H1 (cell line): ENCODE measurements at regions not wholly inside any gene's neighbourhood (a gene's known extent, or its start where the extent isn't known, plus 50 kb on each side); places are given as distances from the start of the nearest gene placed in this dataset.

ENCODE experiments used
- CTCF ChIA-PET: fragments of 300-600 bp; sonication (Branson Sonifier 250); formaldehyde crosslinking; loops from one replicate; lab custom pipeline; 2021; ENCODE audit not compliant: partially characterized antibody; lab: Charles Lee
- POLR2A ChIA-PET: fragments of 300-600 bp; sonication (Branson Sonifier 250); formaldehyde crosslinking; loops from one replicate; lab custom pipeline; 2021; ENCODE audit warnings: inconsistent platforms; ENCODE audit not compliant: partially characterized antibody; lab: Charles Lee
- DNase-seq, 2 experiments: peaks; one replicate each; pipeline versions ENCODE4 v3.0.0 to v3.0.0-alpha.2; 2010 to 2022; ENCODE audit warnings: low spot score in 2 of 2, low read depth in 1 of 2, mixed read lengths in 1 of 2
- FAIRE-seq: peaks from 2 replicates; lab custom pipeline; 2011; peaks lifted over from hg19 to GRCh38; lab: Jason Lieb, UNC
- H2AFZ ChIP-seq: 2 replicates; pipeline ENCODE4 v1.8.1; 2012; ENCODE audit warnings: low read length, inconsistent platforms
- H2AK5ac ChIP-seq: 2 replicates; pipeline ENCODE4 v1.6.1; 2013; ENCODE audit warnings: low read depth, low read length
- H2BK120ac ChIP-seq: replicated peaks from 2 replicates; pipeline ENCODE3; 2013; ENCODE audit warnings: low read depth, low read length, inconsistent platforms
- H2BK12ac ChIP-seq: 2 replicates; pipeline ENCODE4 v1.6.1; 2013; ENCODE audit warnings: low read depth, low read length
- H2BK15ac ChIP-seq: 2 replicates; pipeline ENCODE4 v1.6.1; 2013; ENCODE audit warnings: low read length
- H2BK20ac ChIP-seq: 2 replicates; pipeline ENCODE4 v1.6.1; 2013; ENCODE audit warnings: low read length
- H2BK5ac ChIP-seq: 2 replicates; pipeline ENCODE4 v1.6.1; 2013; ENCODE audit warnings: low read depth, low read length
- H3K14ac ChIP-seq: 2 replicates; pipeline ENCODE4 v1.6.1; 2013; ENCODE audit warnings: inconsistent platforms; ENCODE audit not compliant: insufficient read length
- H3K18ac ChIP-seq: 2 replicates; pipeline ENCODE4 v1.6.1; 2013; ENCODE audit warnings: low read length; ENCODE audit errors: extremely low read depth
- H3K23ac ChIP-seq: 2 replicates; pipeline ENCODE4 v1.6.1; 2013; ENCODE audit warnings: inconsistent platforms; ENCODE audit not compliant: insufficient read length
- H3K23me2 ChIP-seq: 2 replicates; pipeline ENCODE4 v1.6.1; 2013; ENCODE audit warnings: low read depth, low read length
- H3K27ac ChIP-seq: 2 replicates; pipeline ENCODE4 v1.6.1; 2011; ENCODE audit warnings: low read depth, low read length, inconsistent platforms
- H3K27me3 ChIP-seq, 4 experiments: replicated peaks in 1 of 4; 1 replicate in 1 of 4; 2 replicates in 3 of 4; pipeline versions ENCODE4 v1.6.1 to v1.8.1; 2011 to 2013; ENCODE audit warnings: low read length in 3 of 4, mild to moderate bottlenecking in 3 of 4, inconsistent platforms in 2 of 4, mixed read lengths in 2 of 4, moderate library complexity in 1 of 4; ENCODE audit not compliant: control insufficient read depth in 3 of 4, insufficient read depth in 3 of 4; ENCODE audit errors: extremely low read depth in 1 of 4
- H3K36me3 ChIP-seq, 4 experiments: 2 replicates each; pipeline versions ENCODE4 v1.6.1 to v1.8.1; 2011 to 2013; ENCODE audit warnings: mild to moderate bottlenecking in 4 of 4, low read length in 3 of 4, moderate library complexity in 2 of 4, control low read depth in 1 of 4, inconsistent platforms in 1 of 4; ENCODE audit not compliant: insufficient read depth in 4 of 4, control insufficient read depth in 2 of 4
- H3K4ac ChIP-seq: replicated peaks from 2 replicates; pipeline ENCODE3; 2013; ENCODE audit warnings: low read length, low read depth, mixed read lengths, inconsistent platforms; ENCODE audit not compliant: insufficient read length
- H3K4me1 ChIP-seq, 4 experiments: replicated peaks in 1 of 4; 1 replicate in 1 of 4; 2 replicates in 3 of 4; pipeline versions ENCODE4 v1.6.1 to v1.8.1; 2011 to 2013; ENCODE audit warnings: low read length in 3 of 4, inconsistent platforms in 2 of 4, mixed read lengths in 1 of 4; ENCODE audit not compliant: insufficient read depth in 4 of 4, control insufficient read depth in 3 of 4
- H3K4me2 ChIP-seq, 2 experiments: 2 replicates each; pipeline versions ENCODE4 v1.6.1 to v1.8.1; 2011 to 2013; ENCODE audit warnings: low read depth in 2 of 2, low read length in 2 of 2, control low read depth in 1 of 2, inconsistent platforms in 1 of 2, mild to moderate bottlenecking in 1 of 2; ENCODE audit not compliant: insufficient read depth in 1 of 2
- H3K4me3 ChIP-seq, 4 experiments: fragments of 200-600, 300-600 bp in 1 of 4; sonication (generic), shearing (Covaris generic), sonication (Bioruptor Twin) in 1 of 4; 2 replicates each; pipeline versions ENCODE4 v1.5.1 to v1.8.1; 2011 to 2016; ENCODE audit warnings: low read length in 4 of 4, low read depth in 3 of 4, control low read depth in 2 of 4, inconsistent platforms in 2 of 4, mild to moderate bottlenecking in 2 of 4, mixed read lengths in 1 of 4, moderate library complexity in 1 of 4; ENCODE audit not compliant: insufficient read depth in 2 of 4; ENCODE audit errors: extremely low read depth in 1 of 4
- H3K56ac ChIP-seq: replicated peaks from 2 replicates; pipeline ENCODE3; 2013; ENCODE audit warnings: low read depth, mild to moderate bottlenecking, mixed read lengths, low read length, inconsistent platforms; ENCODE audit not compliant: insufficient read length
- H3K79me1 ChIP-seq: 2 replicates; pipeline ENCODE4 v1.6.1; 2013; ENCODE audit warnings: low read depth, low read length, control low read depth
- H3K79me2 ChIP-seq, 2 experiments: 2 replicates each; pipeline versions ENCODE4 v1.6.1 to v1.8.1; 2012 to 2013; ENCODE audit warnings: low read length in 2 of 2, mild to moderate bottlenecking in 2 of 2, inconsistent platforms in 1 of 2; ENCODE audit not compliant: insufficient read depth in 2 of 2, control insufficient read depth in 1 of 2
- H3K9ac ChIP-seq, 4 experiments: replicated peaks in 1 of 4; 1 replicate in 1 of 4; 2 replicates in 3 of 4; pipeline versions ENCODE4 v1.6.1 to v1.8.1; 2011 to 2013; ENCODE audit warnings: low read depth in 3 of 4, low read length in 3 of 4, control low read depth in 2 of 4, mild to moderate bottlenecking in 2 of 4, moderate library complexity in 2 of 4, inconsistent platforms in 1 of 4; ENCODE audit errors: extremely low read depth in 1 of 4
- H3K9me3 ChIP-seq, 2 experiments: 2 replicates each; pipeline versions ENCODE4 v1.6.1 to v1.8.1; 2012 to 2013; ENCODE audit warnings: mild to moderate bottlenecking in 2 of 2, moderate library complexity in 2 of 2, control low read depth in 1 of 2, inconsistent platforms in 1 of 2, low read depth in 1 of 2, low read length in 1 of 2, mixed read lengths in 1 of 2; ENCODE audit not compliant: insufficient read depth in 2 of 2
- H4K20me1 ChIP-seq, 2 experiments: replicated peaks in 1 of 2; 2 replicates each; pipeline versions ENCODE3 to v1.8.1; 2011 to 2013; ENCODE audit warnings: inconsistent platforms in 2 of 2, low read length in 2 of 2, mild to moderate bottlenecking in 1 of 2; ENCODE audit not compliant: insufficient read depth in 2 of 2, control insufficient read depth in 1 of 2
- H4K5ac ChIP-seq: 2 replicates; pipeline ENCODE4 v1.6.1; 2013; ENCODE audit warnings: low read length, low read depth, mixed read lengths, inconsistent platforms; ENCODE audit not compliant: insufficient read length
- H4K8ac ChIP-seq: 2 replicates; pipeline ENCODE4 v1.8.0; 2013; ENCODE audit warnings: mild to moderate bottlenecking, moderate library complexity, low read length, inconsistent platforms; ENCODE audit not compliant: insufficient read depth; ENCODE audit errors: extremely low read depth
- H4K91ac ChIP-seq: replicated peaks from 2 replicates; pipeline ENCODE3; 2013; ENCODE audit warnings: low read length, mixed read lengths, inconsistent platforms; ENCODE audit not compliant: insufficient read length
- ASH2L ChIP-seq: fragments of 200-600, 300-600 bp; sonication (generic); IDR thresholded peaks from one replicate; pipeline ENCODE4 v1.7.1; 2017; ENCODE audit warnings: low read length
- KDM4A ChIP-seq: IDR thresholded peaks from one replicate; pipeline ENCODE4 v1.7.1; 2012; ENCODE audit warnings: low read depth, mild to moderate bottlenecking, moderate library complexity, low read length, inconsistent platforms; ENCODE audit not compliant: severe bottlenecking
- POLR2AphosphoS5 ChIP-seq: IDR thresholded peaks from 2 replicates; pipeline ENCODE4 v1.6.1; 2011; ENCODE audit warnings: low read depth, low read length
- SIX5 ChIP-seq: IDR thresholded peaks from 2 replicates; pipeline ENCODE4 v1.6.1; 2011; ENCODE audit warnings: mild to moderate bottlenecking, low read depth, low read length
- TCF12 ChIP-seq: IDR thresholded peaks from 2 replicates; pipeline ENCODE4 v1.6.1; 2011; ENCODE audit warnings: low read depth, mild to moderate bottlenecking, low read length
- WGBS, 2 experiments: shearing (Covaris generic) in 1 of 2; methylation state at CpG; one replicate each; pipeline versions ENCODE4 v1.1.6 to v1.1.7; 2013 to 2015; ENCODE audit warnings: low lambda C conversion rate in 2 of 2, mixed read lengths in 2 of 2, inconsistent platforms in 1 of 2, low coverage in 1 of 2, missing lambda C conversion rate in 1 of 2; ENCODE audit not compliant: insufficient replicate concordance in 2 of 2, insufficient coverage in 1 of 2, insufficient read length in 1 of 2; ENCODE audit errors: extremely low coverage in 1 of 2, missing lambda C conversion rate in 1 of 2; 5-methylcytosine and 5-hydroxymethylcytosine counted together

- ChIA-PET CTCF (interaction anchor here (1.1 to 1.4 kb wide), 2 partner anchors 11 to 779 kb away, joined by 3 to 4 read pairs; no protein-coding TSS in a partner anchor), POLR2A (no interaction called here)
- no peak overlapping the region for H2BK12ac ChIP-seq
- TF ChIP-seq ASH2L (no peak), POLR2AphosphoS5 (no peak), TCF12 (no peak), SIX5 (no peak), KDM4A (no peak)
- no peak overlapping the region for H3K23ac ChIP-seq
- H2BK120ac ChIP-seq = no peak overlapping the region
- FAIRE-seq (no peak), DNase-seq (no peak)
- no peak overlapping the region for H2BK20ac ChIP-seq
- H2AFZ ChIP-seq = no peak overlapping the region
- H3K36me3 ChIP-seq = no peaks in the 10 kb centered on the region
- no peaks in the 10 kb centered on the region for H4K20me1 ChIP-seq
- H3K4me2 ChIP-seq = no peak overlapping the region
- H3K9ac ChIP-seq = no peak overlapping the region
- H3K4ac ChIP-seq = no peak overlapping the region
- no peaks in the 10 kb centered on the region for H3K27me3 ChIP-seq
- H4K8ac ChIP-seq = no peak overlapping the region
- H3K4me1 ChIP-seq = no peaks in the 10 kb centered on the region
- H3K4me3 ChIP-seq = no peak overlapping the region
- H3K18ac ChIP-seq = no peak overlapping the region
- H3K79me2 ChIP-seq = no peaks in the 10 kb centered on the region
- no peak overlapping the region for H3K27ac ChIP-seq
- no peak overlapping the region for H2AK5ac ChIP-seq
- no peaks in the 10 kb centered on the region; the same call in 1 of the 2 replicates for H3K23me2 ChIP-seq
- no peak overlapping the region for H4K5ac ChIP-seq
- H4K91ac ChIP-seq = no peak overlapping the region
- H3K14ac ChIP-seq = no peak overlapping the region
- H2BK15ac ChIP-seq = no peak overlapping the region
- H3K9me3 ChIP-seq = no peaks in the 10 kb centered on the region
- H3K56ac ChIP-seq = no peak overlapping the region
- no peaks in the 10 kb centered on the region for H3K79me1 ChIP-seq
- WGBS, 2 experiments = 87% methylated on average over 4 of the region's 4 CpGs; no CpG with 5 or more reads in 1 of the 2 experiments
- H2BK5ac ChIP-seq = no peak overlapping the region
These were observed 521.6 kb downstream of the SNAPC1 start for GRCh38 chr14:62283837-62284236.
